PC-3 (cell line): ENCODE measurements at regions not wholly inside any gene's neighbourhood (a gene's known extent, or its start where the extent isn't known, plus 50 kb on each side); places are given as distances from the start of the nearest gene placed in this dataset.

Experiments
- CTCF ChIP-seq: fragments of 300-600 bp; sonication (generic); conservative IDR thresholded peaks from 2 replicates; pipeline ENCODE4 v1.5.1; 2017; ENCODE audit warnings: antibody characterized with exemption, low read depth, mild to moderate bottlenecking, low read length
- EZH2 ChIP-seq: fragments of 300-600 bp; sonication (generic); IDR thresholded peaks from one replicate; pipeline ENCODE4 v1.6.1; 2017; ENCODE audit warnings: antibody characterized with exemption, mild to moderate bottlenecking, low read length; ENCODE audit not compliant: unreplicated experiment

GRCh38 chr4:15373363-15373762 lies 54.5 kb upstream of the C1QTNF7 start:
- no peak for TF ChIP-seq EZH2
- TF ChIP-seq CTCF, result no peak
